K562 (cell line): ENCODE measurements at regions not wholly inside any gene's neighbourhood (a gene's known extent, or its start where the extent isn't known, plus 50 kb on each side); places are given as distances from the start of the nearest gene placed in this dataset.

Source experiments
- CBX5 ChIP-seq: IDR thresholded peaks from 2 replicates; pipeline ENCODE4 v1.6.1; 2014; ENCODE audit warnings: low read depth, borderline replicate concordance
- CHD1 ChIP-seq: fragments of 200-600 bp; sonication (generic); IDR thresholded peaks from one replicate; pipeline ENCODE4 v1.6.1; 2012; ENCODE audit warnings: mild to moderate bottlenecking, moderate library complexity, low read length, inconsistent platforms
- ERF ChIP-seq: fragments of 450-650 bp; formaldehyde crosslinking; IDR thresholded peaks from 2 replicates; pipeline ENCODE4 v1.4.0; 2020; ENCODE audit warnings: mild to moderate bottlenecking, mixed read lengths
- FOXO4 ChIP-seq: fragments of 450-650 bp; formaldehyde crosslinking; IDR thresholded peaks from 2 replicates; pipeline ENCODE4 v1.4.0; 2020; ENCODE audit warnings: mild to moderate bottlenecking, moderate library complexity
- KDM4B ChIP-seq, 2 experiments: fragments of 450-650 bp in 1 of 2; sonication (generic) in 1 of 2; IDR thresholded peaks; 2 replicates each; pipeline ENCODE4 v1.6.1; 2016 to 2017; ENCODE audit warnings: borderline replicate concordance in 2 of 2, antibody characterized with exemption in 1 of 2, low read depth in 1 of 2, mild to moderate bottlenecking in 1 of 2
- MAFG ChIP-seq: fragments of 450-650 bp; conservative IDR thresholded peaks from 2 replicates; pipeline ENCODE4 v1.6.1; 2016; ENCODE audit warnings: missing genetic modification characterization, missing compliant biosample characterization
- NR2C2 ChIP-seq, 2 experiments: fragments of 200-800 bp in 1 of 2; sonication (Bioruptor generic) in 1 of 2; sonication (generic) in 1 of 2; formaldehyde crosslinking in 1 of 2; IDR thresholded peaks; 2 replicates each; pipeline versions ENCODE4 v1.6.1 to v1.8.0; 2016 to 2022; ENCODE audit warnings: mild to moderate bottlenecking in 1 of 2, missing compliant biosample characterization in 1 of 2, missing genetic modification characterization in 1 of 2, missing genetic modification reagents in 1 of 2
- POLR2A ChIP-seq: fragments of 450-650 bp; conservative IDR thresholded peaks from 2 replicates; pipeline ENCODE4 v1.6.1; 2016
- PYGO2 ChIP-seq: fragments of 450-650 bp; IDR thresholded peaks from 2 replicates; pipeline ENCODE4 v1.6.1; 2016; ENCODE audit warnings: mild to moderate bottlenecking, missing genetic modification characterization, moderate library complexity, missing compliant biosample characterization
- RCOR1 ChIP-seq, 2 experiments: IDR thresholded peaks; 2 replicates each; pipeline ENCODE4 v1.6.1; 2012; ENCODE audit warnings: low read depth in 2 of 2, low read length in 2 of 2, borderline replicate concordance in 1 of 2, improper control_type of control experiment in 1 of 2
- SREBF2 ChIP-seq: sonication (generic); formaldehyde crosslinking; IDR thresholded peaks from 2 replicates; pipeline ENCODE4 v1.4.0; 2020; ENCODE audit warnings: mild to moderate bottlenecking, missing genetic modification reagents
- TEAD2 ChIP-seq: fragments of 450-650 bp; IDR thresholded peaks from 2 replicates; pipeline ENCODE4 v1.6.1; 2016; ENCODE audit warnings: missing genetic modification characterization, control low read depth, missing compliant biosample characterization
- ZNF217 ChIP-seq: sonication (generic); formaldehyde crosslinking; IDR thresholded peaks from 2 replicates; pipeline ENCODE4 v1.8.0; 2022; ENCODE audit warnings: mild to moderate bottlenecking, missing genetic modification reagents
- ZNF518B ChIP-seq: fragments of 250-450 bp; sonication (Bioruptor Pico); IDR thresholded peaks from 2 replicates; pipeline ENCODE4 v1.5.0; 2021; ENCODE audit warnings: mild to moderate bottlenecking, moderate library complexity
- TF ChIP-seq, protein P1 (sequence below): fragments of 250-450 bp; sonication (Bioruptor Pico); IDR thresholded peaks from 2 replicates; pipeline ENCODE4 v1.5.0; 2020; ENCODE audit warnings: mild to moderate bottlenecking
- TF ChIP-seq, protein P2 (sequence below): sonication (generic); formaldehyde crosslinking; IDR thresholded peaks from 2 replicates; pipeline ENCODE4 v1.8.0; 2022; ENCODE audit warnings: mild to moderate bottlenecking, missing genetic modification reagents
- TF ChIP-seq, protein P3 (sequence below): fragments of 450-650 bp; formaldehyde crosslinking; IDR thresholded peaks from 2 replicates; pipeline ENCODE4 v1.4.0; 2022; ENCODE audit warnings: missing genetic modification characterization

- TF ChIP-seq, protein P1, sequence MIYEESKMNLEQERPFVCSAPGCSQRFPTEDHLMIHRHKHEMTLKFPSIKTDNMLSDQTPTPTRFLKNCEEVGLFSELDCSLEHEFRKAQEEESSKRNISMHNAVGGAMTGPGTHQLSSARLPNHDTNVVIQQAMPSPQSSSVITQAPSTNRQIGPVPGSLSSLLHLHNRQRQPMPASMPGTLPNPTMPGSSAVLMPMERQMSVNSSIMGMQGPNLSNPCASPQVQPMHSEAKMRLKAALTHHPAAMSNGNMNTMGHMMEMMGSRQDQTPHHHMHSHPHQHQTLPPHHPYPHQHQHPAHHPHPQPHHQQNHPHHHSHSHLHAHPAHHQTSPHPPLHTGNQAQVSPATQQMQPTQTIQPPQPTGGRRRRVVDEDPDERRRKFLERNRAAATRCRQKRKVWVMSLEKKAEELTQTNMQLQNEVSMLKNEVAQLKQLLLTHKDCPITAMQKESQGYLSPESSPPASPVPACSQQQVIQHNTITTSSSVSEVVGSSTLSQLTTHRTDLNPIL: no peak
- TF ChIP-seq TEAD2 (tag) (no peak), PYGO2 (tag) (no peak), KDM4B (IDR thresholded peaks at IDR 0.05; ENCODE audit: borderline replicate concordance in 2 of 2, low read depth in 1 of 2) (peak in 1 of 2 experiments; percentile 73; a peak in 1 of 4 replicates), ERF (CRISPR knock-in tag) (0 out of 2 replicates have a peak, but pooled peaks have one; percentile 66), RCOR1 (IDR thresholded peaks at IDR 0.05; ENCODE audit: borderline replicate concordance in 1 of 2, low read depth in 2 of 2, low read length in 2 of 2) (peak; percentile 46 to 95; a peak in 3 of 4 replicates), CBX5 (peak; percentile 29; the same call in 1 of the 2 replicates), NR2C2 (CRISPR knock-in tag; IDR thresholded peaks at IDR 0.05) (0 out of 2 replicates have a peak, but pooled peaks have one; percentile 62), NR2C2 (tag; IDR thresholded peaks at IDR 0.05) (no peak), ZNF518B (CRISPR knock-in tag) (0 out of 2 replicates have a peak, but pooled peaks have one; percentile 56), SREBF2 (no peak), FOXO4 (CRISPR knock-in tag) (peak; percentile 25; the same call in 1 of the 2 replicates), ZNF217 (CRISPR knock-in tag) (0 out of 2 replicates have a peak, but pooled peaks have one; percentile 46), MAFG (tag) (no peak), CHD1 (no peak), POLR2A (no peak)
- TF ChIP-seq, protein P2, sequence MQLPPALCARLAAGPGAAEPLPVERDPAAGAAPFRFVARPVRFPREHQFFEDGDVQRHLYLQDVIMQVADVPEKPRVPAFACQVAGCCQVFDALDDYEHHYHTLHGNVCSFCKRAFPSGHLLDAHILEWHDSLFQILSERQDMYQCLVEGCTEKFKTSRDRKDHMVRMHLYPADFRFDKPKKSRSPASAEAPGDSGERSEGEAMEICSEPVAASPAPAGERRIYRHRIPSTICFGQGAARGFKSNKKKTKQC (CRISPR knock-in tag): peak; percentile 90
- TF ChIP-seq, protein P3, sequence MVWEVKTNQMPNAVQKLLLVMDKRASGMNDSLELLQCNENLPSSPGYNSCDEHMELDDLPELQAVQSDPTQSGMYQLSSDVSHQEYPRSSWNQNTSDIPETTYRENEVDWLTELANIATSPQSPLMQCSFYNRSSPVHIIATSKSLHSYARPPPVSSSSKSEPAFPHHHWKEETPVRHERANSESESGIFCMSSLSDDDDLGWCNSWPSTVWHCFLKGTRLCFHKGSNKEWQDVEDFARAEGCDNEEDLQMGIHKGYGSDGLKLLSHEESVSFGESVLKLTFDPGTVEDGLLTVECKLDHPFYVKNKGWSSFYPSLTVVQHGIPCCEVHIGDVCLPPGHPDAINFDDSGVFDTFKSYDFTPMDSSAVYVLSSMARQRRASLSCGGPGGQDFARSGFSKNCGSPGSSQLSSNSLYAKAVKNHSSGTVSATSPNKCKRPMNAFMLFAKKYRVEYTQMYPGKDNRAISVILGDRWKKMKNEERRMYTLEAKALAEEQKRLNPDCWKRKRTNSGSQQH (CRISPR knock-in tag): 0 out of 2 replicates have a peak, but pooled peaks have one; percentile 4
Measured at GRCh38 chr22:22060200-22061084, 77.9 kb upstream of the TOP3B start (continued).
